Cardiac fibroblast (primary cell): ENCODE measurements at regions not wholly inside any gene's neighbourhood (a gene's known extent, or its start where the extent isn't known, plus 50 kb on each side); places are given as distances from the start of the nearest gene placed in this dataset.
A peak's percentile ranks its signal among the peaks of the same experiment; 100 is the strongest.

Experiments used
- DNase-seq, 2 donors: peaks; one replicate each; pipeline versions ENCODE4 v3.0.0 to v3.0.0-alpha.2; 2010; ENCODE audit warnings: low read depth in 2 of 2
- H3K4me3 ChIP-seq, 2 donors: replicated peaks in 1 of 2; 1 replicate in 1 of 2; 2 replicates in 1 of 2; pipeline ENCODE4 v1.5.1; 2011; ENCODE audit warnings: low read depth in 2 of 2, low read length in 2 of 2, mild to moderate bottlenecking in 2 of 2, moderate library complexity in 1 of 2
- CTCF ChIP-seq: IDR thresholded peaks from one replicate; pipeline ENCODE4 v1.5.1; 2011; ENCODE audit warnings: low read depth, mild to moderate bottlenecking, low read length, inconsistent platforms

- no peak overlapping the region for H3K4me3 ChIP-seq
- DNase-seq, result no peak
- no peak for TF ChIP-seq CTCF
Measured at GRCh38 chr5:96584712-96585111, 77.5 kb upstream of the CAST start.

- H3K4me3 ChIP-seq, result no peak overlapping the region
- TF ChIP-seq CTCF, result no peak
- no peak for DNase-seq
Measured at GRCh38 chr5:96588539-96588938, 73.6 kb upstream of the CAST start.

- TF ChIP-seq CTCF, result no peak
- no peak overlapping the region for H3K4me3 ChIP-seq
- DNase-seq, result no peak
Measured at GRCh38 chr5:96590796-96591195, 71.4 kb upstream of the CAST start.

- DNase-seq, result peak in 1 of 2 donors; percentile 54
Measured at GRCh38 chr5:96595300-96596090, 66.7 kb upstream of the CAST start.

GRCh38 chr5:96597438-96598020 lies 64.6 kb upstream of the CAST start:
- H3K4me3 ChIP-seq, result no peak overlapping the region
- DNase-seq, result peak in 1 of 2 donors; percentile 60
- TF ChIP-seq CTCF, result no peak

More at GRCh38 chr5:96595300-96596090, 66.7 kb upstream of the CAST start:
- no peak overlapping the region for H3K4me3 ChIP-seq
- TF ChIP-seq CTCF, result peak; percentile 49

- peak in 1 of 2 donors; percentile 18 for DNase-seq
- TF ChIP-seq CTCF, result no peak
- H3K4me3 ChIP-seq, result no peak overlapping the region
Measured at GRCh38 chr5:96601200-96601599, 61.0 kb upstream of the CAST start.
